Activated CD4-positive, alpha-beta T cell treated with anti-CD3 and anti-CD28 coated beads, Interleukin-2, Interleukin-6, amounts not matched to agents 100 ng/mL and 50 ng/mL, durations not matched to agents 16 hours and 8 hours (primary cell): ENCODE measurements at regions not wholly inside any gene's neighbourhood (a gene's known extent, or its start where the extent isn't known, plus 50 kb on each side); places are given as distances from the start of the nearest gene placed in this dataset.
"Not testable (repeated sequence)": the region's sequence is repeated elsewhere in the genome, so short reads cannot be mapped to it uniquely, and the experiment has no call there.

Experiments used
- DNase-seq: peaks from one replicate; pipeline ENCODE4 v3.0.0-alpha.2; 2020

DNA sequence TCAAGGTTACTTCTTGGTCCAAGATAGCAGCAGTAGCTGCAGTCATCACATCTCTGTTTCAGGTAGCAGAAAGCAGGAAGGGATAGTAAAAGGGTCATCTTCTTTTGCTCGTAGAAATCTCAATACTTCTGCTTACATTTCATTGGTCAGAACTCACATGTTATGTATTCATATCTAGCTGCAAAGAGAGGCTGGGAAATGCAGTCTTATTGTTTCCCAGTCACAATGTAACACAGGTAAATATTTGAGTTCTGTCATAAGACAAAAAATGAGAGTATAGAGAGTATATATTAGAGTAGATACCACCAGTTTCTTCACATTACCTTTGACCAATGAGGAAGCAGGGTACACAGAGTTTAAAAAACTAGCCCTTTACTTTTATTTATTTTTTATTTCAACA lies 132.4 kb upstream of the ITGA6 start:
- no peak for DNase-seq

DNA sequence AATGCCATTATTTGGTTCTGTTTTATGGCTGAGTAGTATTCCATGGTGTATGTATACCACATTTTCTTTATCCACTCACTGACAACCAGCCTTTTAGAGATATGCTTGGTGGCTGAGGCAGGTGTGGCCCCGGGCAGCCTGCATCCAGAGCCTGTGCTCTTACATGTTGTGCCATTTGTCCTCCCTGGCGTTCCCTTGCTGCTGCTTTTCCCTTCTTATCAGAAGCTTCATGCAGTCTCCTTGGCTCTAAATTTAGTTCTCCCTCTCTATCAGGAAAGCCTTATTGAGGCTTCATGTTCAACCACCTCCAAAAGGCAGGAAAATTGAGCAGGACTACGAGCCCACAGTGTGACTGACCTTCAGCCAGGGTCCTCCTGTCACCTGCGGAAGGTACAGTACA lies 131.7 kb upstream of the ITGA6 start:
- DNase-seq = no peak

DNA sequence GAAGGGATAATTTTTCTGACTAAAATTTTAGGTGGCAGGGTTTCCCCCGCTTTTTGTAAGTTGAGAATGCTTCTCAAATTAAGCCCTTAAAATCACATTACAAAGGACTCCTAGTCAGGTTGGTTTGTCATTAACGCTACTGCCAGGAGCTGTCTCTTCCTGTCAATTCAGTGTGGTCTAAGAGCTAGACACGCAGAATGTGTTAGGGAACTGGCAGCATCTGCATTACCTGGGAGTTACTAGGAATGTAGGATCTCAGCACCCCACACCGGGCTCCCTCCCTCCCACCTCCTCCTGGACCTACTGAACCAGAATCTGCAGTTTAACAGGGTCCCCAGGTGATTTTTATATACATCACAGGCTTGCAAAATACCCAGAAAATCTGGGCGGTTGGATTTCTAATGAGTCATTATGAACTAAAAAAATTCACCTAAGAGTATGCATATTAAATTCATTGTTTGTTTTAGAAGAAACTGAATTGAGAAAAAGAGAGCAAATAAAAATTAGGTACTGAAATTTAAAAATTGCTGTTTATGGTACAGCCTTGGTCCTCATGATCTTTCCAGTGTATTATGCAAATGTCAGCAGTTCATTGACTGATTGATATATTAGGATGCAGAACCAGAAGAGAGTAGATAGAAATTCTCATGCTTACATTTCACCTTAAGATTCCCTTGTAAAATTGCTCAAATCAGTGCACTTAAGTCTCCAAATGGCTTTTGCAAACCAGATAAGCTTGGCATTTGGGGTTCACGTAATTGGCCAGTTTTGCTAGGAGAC lies 130.9 kb upstream of the ITGA6 start:
- DNase-seq = no peak

DNA sequence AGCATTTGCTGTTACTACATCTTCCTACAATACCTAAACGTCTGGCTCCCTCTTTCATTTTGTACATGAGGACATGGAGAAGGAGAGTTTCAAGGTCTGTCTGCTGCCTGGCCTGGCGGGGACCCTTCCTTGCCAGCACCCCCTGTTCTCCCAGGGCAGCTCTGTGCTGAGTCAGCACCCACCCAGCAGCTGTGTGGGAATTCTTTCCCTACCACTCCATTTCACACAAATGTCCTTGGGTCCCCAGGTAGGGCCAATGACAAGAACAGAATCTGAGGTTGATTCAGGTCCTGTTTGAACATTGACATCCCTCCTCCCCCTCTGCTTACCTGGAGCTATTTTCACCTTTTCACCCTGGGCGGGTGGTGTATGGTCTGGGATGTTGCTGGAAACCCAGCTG lies 129.9 kb upstream of the ITGA6 start:
- DNase-seq = no peak

DNA sequence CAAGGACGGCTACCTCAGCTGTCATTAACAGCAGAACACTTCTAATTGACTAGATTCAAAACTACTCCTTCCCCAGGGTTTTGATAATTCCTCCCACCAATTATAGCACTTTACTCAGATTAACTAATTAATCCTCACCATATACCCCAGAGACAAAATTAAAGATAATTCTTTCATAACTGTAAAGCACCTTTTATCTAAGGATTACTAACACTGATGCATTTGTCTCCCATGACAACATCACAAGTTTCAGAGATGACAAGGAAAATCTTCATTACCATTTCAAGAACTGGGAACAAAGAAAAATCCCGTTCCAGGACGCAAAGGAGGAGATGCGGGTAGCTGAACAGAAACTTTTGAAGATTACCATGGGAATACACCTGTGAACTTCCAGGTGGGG lies 129.4 kb upstream of the ITGA6 start:
- DNase-seq = no peak

DNA sequence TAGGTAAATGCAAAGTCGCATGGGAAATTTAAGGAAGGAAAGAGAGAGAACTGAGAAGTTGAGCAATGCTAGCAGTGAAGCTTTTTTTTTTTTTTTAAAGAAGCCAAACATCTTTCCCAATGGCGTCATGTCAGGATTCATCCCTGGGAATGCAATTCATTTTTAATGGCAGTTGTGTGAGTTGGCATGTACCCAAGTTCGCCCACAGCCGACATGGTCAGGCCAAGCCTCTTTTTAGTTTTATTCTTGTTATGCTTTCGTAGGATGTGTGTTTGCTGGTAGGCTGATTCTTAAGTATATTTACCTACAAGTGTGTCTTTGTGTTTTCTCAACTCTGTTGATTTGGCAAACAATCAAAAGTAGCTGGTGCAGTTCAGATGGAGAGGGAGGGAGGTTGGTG lies 127.6 kb upstream of the ITGA6 start:
- no peak for DNase-seq

DNA sequence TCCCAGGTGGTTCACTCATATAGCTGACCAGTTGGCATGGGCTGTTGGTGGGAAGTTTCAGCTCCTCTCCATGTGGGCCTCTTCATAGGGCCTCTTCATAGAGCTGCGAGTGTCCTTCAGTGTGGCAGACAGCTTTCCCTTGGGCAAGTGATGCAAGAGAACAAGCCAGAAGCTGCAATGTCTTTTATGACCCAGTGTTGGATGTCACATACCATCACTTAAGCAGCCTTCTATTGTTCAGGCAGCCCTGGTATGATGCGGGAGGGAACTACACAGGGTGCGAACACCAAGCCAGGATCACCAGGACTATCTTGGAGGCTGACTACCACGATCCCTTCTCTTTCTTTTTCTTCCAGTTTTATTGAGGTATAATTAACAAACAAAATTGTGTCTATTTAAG lies 126.5 kb upstream of the ITGA6 start:
- DNase-seq = no peak

DNA sequence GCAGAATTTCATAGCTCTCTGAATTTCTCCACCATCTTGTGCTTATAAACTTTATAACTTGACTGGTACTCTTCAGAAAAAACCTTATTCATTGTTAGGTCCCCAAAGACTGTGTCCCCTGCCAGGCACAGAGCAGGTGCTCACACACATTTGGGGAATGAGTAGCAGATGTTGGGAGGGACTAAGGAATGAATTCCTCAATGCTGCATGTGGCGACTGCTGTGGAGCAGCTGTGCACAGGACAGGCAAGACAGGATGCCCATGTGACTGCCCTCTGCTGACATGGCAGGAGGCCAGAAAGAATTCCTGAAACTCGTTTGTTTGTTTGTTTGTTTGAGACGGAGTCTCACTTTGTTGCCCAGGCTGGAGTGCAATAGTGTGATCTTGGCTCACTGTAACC lies 122.3 kb upstream of the ITGA6 start:
- no peak for DNase-seq

DNA sequence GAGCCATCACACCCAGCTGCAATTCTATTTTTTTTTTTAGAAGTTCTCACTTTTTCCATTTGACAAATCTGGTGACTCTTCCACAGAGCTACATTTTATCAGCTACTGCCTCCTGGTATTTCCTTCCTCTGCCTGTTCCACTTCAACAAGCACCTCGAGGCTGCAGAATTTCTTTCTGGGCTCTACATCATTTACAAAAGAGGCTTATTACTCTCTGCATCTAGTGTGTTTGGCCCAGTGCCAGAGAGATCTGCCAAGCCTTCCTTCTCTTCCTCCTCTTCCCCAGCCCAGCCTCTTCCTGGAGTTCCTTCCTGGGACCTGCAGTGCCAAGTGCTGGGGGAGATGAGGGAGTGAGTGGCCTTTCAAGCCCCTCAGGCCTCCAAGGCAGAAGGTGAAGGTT lies 119.6 kb upstream of the ITGA6 start:
- no peak for DNase-seq

DNA sequence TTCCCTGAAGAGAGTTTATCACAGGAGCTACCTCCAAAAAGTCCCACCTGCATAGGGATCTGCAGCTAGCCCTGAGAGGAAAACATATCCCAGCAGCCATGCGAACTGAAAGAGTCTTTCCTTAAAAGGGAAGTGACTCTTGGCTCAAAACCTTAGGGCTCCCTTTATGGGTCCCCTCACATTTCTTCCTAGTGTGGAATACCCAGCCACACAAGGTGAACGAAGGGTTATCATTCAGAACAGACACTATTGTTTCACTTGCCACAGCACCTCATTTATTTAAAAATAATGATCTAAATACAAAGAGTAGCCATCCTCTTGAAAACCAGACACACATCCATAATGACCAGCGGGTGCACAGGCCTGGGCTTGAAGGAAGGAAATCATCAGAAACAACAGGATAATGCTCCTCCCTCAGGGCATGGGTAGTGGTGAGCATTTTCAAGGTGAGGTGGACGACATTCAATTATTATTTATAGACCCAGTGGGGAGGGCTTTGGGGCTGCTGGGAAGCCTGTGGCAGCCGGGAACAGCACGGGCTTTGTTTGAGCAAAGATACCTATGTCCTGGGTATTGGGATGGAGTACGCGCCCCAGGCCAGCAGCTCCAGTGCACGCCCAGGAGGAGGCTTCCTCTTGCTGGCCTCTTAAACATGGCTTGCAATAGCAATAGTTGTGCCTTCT lies 119.0 kb upstream of the ITGA6 start:
- no peak for DNase-seq

DNA sequence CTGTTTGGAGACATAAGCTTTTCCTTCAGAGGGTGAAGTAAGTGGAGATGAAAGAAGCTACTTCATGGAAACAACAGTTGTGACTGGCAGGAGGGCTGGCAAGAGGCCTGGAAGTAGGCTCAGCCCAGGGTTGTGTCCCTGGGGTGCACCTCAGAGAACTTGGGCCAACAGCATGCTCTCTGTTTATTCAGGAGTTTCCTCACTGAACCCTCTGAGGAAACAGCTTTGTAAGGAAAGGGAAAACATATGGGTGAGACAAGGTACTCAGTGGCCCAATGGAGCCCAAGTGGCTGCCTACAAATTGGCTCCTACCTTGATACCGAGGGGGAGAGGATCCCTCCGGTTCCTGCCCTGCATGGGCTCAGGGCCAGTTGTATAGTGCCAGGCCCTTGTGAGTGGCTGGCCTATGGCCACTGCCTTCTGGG lies 115.5 kb upstream of the ITGA6 start:
- no peak for DNase-seq

DNA sequence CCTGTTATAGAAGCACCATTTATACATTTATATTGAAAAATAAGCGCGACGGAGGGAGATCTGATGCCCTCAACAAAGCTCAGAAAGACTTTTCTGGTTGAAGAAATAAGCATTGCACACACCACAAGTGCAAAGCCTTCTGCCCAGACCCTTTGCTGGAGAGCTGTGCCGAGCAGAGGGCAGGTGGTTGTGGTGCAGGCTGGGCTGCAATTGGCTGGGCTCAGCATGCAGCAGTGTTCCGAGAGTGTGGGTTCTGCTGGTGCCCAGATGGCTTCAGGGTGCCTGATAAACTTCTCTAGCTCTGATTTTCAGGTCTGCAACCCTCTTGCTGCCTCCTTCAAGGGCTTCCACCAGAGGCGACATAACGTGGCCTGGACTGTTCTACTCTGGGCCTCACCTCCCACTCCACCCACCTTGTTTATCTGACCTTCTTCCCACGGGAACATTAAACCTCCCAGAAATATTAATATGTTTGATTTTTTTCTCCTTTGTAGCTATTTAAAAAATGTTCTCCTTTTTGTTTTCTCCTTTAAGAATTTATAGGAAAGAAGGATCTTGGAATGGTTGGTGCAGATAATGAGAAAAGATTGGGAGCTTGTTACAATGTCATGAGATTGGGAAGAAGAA lies 113.6 kb upstream of the ITGA6 start:
- no peak for DNase-seq

DNA sequence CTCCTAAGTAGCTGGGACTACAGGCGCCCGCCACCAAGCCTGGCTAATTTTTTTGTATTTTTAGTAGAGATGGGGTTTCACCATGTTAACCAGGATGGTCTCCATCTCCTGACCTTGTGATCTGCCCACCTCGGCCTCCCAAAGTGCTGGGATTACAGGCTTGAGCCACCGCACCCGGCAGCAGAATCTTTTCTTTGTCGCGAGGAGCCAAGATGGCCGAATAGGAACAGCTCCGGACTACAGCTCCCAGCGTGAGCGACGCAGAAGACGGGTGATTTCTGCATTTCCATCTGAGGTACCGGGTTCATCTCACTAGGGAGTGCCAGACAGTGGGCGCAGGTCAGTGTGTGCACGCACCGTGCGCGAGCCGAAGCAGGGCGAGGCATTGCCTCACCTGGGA lies 112.3 kb upstream of the ITGA6 start:
- not testable (repeated sequence) for DNase-seq

DNA sequence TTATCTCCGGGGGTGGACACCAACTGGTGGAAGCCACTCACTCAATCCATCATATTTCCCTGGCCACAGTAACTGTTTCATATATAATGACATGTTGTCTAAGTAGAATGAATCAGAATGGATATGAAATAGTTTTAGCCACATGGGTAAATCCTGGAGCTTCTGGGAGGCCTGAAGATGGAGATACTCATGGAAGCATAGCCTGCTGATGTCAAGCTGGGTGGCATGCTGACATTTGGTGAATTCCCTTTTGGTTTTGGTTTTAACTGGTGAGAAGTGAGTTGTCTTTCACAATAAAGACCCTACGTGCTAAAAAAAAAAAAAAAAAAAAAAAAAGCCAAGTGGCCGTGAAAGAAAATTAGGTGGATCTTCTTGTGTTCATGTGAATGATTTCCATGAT lies 105.3 kb upstream of the ITGA6 start:
- no peak for DNase-seq

DNA sequence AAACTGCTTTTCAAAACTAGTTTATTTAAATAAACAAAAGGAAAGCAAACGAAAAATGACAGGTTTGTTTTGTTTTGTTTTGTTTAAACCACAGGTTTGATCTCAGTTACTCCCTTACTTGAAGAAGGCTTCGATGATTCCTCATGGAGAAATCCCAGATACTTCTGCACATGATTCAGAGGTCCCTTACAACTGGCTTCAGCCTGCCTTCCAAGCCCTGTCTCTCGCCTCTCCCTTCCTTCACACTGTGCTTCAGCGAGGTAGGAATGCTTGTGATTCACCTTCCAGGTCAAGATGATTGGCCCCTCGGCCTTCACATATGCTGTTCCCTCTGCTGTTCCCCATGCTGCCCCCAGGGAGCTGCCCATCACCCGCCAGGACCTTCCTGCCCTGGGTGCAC lies 104.1 kb upstream of the ITGA6 start:
- DNase-seq = no peak

DNA sequence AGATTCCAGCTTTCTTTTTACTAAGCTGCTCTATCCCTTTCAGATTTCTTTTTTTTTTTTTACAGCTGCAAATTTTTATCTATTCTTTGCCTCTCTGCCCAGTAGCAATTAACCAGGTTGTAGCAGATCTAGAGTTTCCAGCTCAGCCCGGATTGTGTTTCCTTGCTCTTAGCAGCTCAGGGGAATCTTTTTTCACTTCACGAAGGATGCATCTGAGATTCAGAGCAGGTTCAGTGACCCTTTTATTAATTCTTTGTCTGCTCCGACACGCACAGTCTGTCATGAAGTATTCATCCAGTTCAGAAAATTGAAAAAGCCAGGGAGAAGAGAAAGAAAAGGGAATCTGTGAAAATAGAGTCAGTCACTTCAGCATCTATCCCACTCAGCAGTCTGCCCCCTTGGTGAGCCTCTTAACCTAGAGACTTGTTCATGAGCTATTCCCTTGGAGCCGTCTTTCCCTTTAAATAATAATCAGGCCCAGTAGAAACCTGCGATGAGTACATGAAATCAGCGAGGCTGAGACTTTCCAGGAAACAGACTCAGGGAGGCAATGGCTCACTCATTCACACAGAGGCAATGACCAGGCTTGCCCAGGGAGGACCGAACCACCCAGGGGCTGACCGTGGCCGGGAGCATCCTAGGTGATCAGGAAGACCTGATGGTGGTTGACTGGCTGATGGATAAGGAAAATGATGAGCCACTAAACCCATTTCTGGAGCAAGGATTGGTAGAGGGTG lies 103.4 kb upstream of the ITGA6 start:
- DNase-seq = no peak

DNA sequence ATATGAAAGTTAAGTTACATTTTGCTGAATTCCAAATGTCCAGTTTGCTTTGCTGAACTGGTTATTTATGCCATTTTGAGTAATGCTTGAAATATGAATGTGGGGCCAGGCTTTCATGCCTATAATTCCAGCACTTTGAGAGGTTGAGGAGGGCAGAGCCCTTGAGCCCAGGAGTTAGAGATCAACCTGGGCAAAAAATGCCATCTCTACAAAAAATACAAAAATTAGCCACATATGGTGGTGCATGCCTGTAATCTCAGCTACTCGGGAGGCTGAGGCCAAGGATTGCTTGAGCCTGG lies 101.2 kb upstream of the ITGA6 start:
- no peak for DNase-seq

DNA sequence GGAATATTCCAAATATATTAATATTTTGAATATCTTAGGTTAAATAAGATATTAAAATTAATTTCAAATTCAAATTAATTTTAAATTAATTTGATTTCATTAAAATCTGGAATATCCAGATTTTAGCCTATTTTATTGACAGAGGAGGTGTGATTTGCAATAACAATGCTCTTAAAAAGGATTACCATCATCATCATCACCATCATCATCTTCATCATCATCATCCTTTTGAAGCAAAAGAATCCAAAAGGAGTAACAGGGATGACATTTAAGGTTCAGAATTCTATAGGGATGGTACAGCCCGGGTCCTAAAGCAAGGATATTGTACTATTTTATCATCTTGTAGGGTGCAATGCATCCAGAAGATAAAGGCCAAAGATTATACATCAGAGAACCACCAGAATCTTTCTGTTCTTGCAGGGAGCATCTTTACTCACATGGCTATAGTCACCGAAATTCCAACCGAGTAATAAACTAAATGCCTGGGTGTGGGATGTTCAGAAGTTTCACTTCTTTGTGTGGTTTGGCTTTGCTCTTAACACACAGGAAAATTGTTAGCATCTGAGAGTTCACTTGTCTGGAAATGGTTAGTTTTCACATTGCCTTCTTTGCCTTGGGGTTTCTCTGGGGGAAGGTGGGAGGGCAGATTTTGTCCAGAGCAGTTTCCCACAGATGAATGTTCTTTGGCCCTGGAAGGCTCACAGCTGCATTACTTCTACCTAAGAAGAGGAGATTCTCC lies 99.1 kb upstream of the ITGA6 start:
- DNase-seq = no peak

DNA sequence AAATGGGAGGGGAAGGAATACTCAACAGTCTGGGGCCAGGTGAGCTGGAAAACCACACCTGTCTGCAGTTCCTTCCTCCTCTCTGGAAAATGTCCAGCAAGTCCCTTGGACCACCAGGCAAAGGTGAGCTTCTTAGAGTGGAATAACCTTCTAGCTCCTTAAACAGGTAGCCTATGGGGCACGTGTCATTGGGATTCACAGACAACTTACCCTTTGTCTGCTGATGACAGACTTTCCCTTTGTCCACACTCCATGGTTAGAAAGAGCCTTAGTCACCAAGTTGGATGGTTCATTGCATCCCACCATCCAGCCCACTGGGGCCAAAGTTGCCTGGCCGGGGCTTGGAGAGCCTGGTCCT lies 98.0 kb upstream of the ITGA6 start:
- no peak for DNase-seq

DNA sequence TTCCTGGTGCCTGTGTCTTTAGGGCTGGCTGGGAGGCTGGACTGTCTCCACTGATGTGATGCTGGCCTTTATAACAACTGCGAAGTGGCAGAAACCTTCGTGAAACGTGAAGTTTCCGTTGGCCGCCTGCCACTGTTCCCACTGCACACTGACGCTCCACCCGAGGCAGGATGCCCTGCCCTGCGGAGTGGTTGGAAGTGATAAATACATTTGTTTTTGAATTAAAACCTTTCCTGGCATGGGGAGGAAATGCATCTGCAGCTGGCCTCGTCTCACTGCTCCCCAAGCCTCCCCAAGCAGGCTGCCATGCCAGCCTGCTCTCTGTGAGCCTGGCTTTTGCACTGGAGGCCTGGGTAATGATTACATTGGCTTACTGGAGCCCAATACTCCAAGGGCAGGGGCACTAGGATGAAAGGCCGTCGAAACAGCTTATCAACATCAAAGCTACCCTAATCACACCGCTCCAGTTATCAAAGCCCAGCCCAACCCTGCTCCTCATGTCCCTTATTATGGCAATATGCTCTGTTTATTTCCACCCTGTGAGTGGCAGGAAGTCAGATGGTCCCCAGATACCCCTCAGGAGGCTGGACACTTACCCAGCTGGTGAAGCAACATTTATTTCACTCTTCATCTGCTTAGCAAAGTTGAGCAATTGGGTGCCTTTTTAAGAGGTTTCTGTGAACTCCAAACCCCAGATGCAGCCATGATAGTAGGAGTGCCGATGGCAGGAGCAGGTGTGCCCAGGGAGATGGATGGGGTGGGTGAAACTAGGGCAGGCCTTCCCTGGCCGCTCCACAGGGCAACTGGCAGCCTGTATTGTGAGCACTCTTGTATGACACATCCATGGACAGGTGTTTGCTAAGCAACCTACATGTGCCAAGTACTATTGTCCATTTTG lies 97.4 kb upstream of the ITGA6 start:
- DNase-seq = no peak

DNA sequence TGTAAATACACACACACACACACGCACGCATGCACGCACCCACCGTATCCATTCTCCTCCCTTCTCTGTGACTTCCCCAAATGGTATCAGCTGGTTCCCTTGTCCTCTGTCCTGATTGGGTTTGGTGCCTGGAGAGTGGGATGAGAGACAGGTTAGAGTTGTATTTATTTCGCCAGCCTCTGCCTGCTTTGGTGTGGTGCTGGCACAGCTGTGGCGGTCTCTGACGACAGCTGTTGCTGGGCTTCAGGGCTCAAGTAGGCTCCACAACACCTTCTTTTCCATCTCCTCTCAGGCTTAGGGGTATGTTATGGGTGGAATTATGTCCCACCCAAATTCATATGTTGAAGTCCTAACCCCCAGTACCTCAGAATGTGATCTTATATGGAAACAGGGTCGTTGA lies 94.9 kb upstream of the ITGA6 start:
- DNase-seq = no peak
